ENCODE measurements at regions not wholly inside any gene's neighbourhood (a gene's known extent, or its start where the extent isn't known, plus 50 kb on each side); places are given as distances from the start of the nearest gene placed in this dataset.

DNA sequence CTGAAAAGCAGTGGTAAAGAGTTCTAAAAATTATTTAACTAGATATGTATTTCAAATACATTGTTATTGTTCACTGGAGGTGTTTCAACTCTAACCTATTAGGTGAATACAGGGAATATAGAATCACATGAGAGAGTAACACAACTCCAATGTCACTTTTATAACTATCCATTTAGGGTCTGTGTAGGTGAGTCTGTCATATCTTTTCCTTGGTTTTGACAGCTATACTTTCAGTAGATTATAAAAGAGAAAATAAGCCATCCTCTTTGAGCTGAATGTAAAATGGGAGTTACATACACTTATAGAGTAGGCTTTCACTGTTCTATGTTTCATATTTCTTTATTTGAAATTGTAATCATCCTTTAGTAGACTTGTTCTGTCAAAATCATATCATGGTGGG lies 2321.0 kb downstream of the PCDH9 start:
- CTCF ChIA-PET, result no interaction called here
- POLR2A ChIA-PET, result no interaction called here
- no peak for DNase-seq (ENCODE audit: extremely low spot score)
- TF ChIP-seq ELF4 (IDR thresholded peaks at IDR 0.05) (no peak), FOXK2 (IDR thresholded peaks at IDR 0.05) (no peak), L3MBTL2 (conservative IDR thresholded peaks at IDR 0.05) (no peak), LEF1 (IDR thresholded peaks at IDR 0.05; ENCODE audit: borderline replicate concordance) (no peak), BHLHE40 (IDR thresholded peaks at IDR 0.05; ENCODE audit: borderline replicate concordance) (no peak), NFRKB (IDR thresholded peaks at IDR 0.05) (no peak), ZNF384 (IDR thresholded peaks at IDR 0.05) (no peak), CTBP1 (IDR thresholded peaks at IDR 0.05; ENCODE audit: borderline replicate concordance) (no peak), TARDBP (IDR thresholded peaks at IDR 0.05) (no peak), FOXM1 (IDR thresholded peaks at IDR 0.05; ENCODE audit: borderline replicate concordance) (no peak), FOXA1 (IDR thresholded peaks at IDR 0.05) (no peak), SP1 (IDR thresholded peaks at IDR 0.05) (no peak)
- TF ChIP-seq, protein P1, sequence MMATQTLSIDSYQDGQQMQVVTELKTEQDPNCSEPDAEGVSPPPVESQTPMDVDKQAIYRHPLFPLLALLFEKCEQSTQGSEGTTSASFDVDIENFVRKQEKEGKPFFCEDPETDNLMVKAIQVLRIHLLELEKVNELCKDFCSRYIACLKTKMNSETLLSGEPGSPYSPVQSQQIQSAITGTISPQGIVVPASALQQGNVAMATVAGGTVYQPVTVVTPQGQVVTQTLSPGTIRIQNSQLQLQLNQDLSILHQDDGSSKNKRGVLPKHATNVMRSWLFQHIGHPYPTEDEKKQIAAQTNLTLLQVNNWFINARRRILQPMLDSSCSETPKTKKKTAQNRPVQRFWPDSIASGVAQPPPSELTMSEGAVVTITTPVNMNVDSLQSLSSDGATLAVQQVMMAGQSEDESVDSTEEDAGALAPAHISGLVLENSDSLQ (IDR thresholded peaks at IDR 0.05), result no peak

DNA sequence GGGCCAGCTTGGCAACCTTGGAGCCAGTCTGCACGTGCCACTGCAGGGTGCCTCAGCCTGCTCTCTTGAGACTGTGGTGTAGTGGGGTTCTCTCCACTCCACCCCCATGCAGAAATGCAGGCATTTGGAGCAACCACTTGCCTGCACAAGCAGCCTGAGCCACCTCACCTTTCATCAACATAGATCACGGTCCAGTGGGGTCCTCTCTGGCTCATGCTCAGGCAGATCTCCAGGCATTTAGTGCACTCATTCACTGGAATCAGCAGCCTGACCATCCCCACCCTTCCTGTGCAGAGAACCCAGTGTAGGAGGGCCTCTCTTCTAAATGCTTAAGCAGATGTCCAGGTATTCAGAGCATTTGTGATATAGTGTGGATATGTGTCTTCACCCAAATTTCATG lies 2330.1 kb downstream of the PCDH9 start:
- no peak for DNase-seq (ENCODE audit: extremely low spot score)

DNA sequence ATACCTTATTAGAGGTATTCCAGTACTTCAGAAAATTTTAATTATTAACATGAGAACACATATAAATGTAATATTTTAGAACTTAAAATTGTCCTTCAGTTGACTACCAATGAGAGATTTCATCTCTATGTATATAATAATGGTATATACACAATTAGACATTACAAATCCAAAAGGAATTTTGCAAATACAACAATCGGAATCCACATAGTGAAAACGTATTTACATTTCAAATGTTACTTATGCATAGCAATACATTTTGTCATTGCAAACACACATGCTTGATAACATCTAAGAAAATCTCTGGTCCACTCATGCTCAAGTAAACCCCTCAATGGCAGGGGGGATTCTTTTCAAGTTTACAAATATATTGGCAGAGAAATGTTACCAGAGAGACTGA lies 2345.2 kb downstream of the PCDH9 start:
- CTCF ChIA-PET, result no interaction called here
- DNase-seq (ENCODE audit: extremely low spot score), result no peak
- POLR2A ChIA-PET, result no interaction called here
- TF ChIP-seq, protein P1 (IDR thresholded peaks at IDR 0.05), result no peak
- TF ChIP-seq FOXA1 (IDR thresholded peaks at IDR 0.05), result 0 out of 2 replicates have a peak, but pooled peaks have one; percentile 10

More for the DNA sequence above, 2330.1 kb downstream of the PCDH9 start:
- POLR2A ChIA-PET, result no interaction called here
- TF ChIP-seq TARDBP (IDR thresholded peaks at IDR 0.05) (no peak), L3MBTL2 (conservative IDR thresholded peaks at IDR 0.05) (no peak), SP1 (IDR thresholded peaks at IDR 0.05) (no peak), NFRKB (IDR thresholded peaks at IDR 0.05) (no peak), SUZ12 (IDR thresholded peaks at IDR 0.05) (no peak), ZNF384 (IDR thresholded peaks at IDR 0.05) (no peak), CTBP1 (IDR thresholded peaks at IDR 0.05; ENCODE audit: borderline replicate concordance) (no peak), FOXK2 (IDR thresholded peaks at IDR 0.05) (no peak), ARNT (IDR thresholded peaks at IDR 0.05) (no peak)
- TF ChIP-seq, protein P1 (IDR thresholded peaks at IDR 0.05), result no peak
- CTCF ChIA-PET, result no interaction called here

DNA sequence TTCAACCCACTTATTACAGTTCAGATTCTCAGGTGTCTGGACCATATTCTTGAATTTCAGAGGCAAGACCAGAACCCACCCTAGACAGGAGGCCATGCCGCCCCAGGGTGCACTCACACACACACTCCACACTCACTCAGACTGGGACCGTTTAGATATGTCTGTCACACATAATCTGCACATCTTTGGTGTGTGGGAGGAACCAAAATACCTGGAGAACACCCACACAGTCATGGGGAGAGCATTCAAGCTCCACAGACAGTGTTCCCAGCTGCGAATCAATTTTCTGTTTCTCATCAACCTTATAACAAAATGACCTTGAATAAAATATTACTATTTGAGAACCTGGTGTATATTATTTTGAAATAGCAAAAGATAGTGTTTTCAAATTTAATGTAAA lies 2353.0 kb downstream of the PCDH9 start:
- ChIA-PET POLR2A (no interaction called here), CTCF (no interaction called here)
- DNase-seq (ENCODE audit: extremely low spot score), result no peak
- TF ChIP-seq CTBP1 (IDR thresholded peaks at IDR 0.05; ENCODE audit: borderline replicate concordance) (no peak), NFRKB (IDR thresholded peaks at IDR 0.05) (no peak), ARNT (IDR thresholded peaks at IDR 0.05) (no peak), FOXK2 (IDR thresholded peaks at IDR 0.05) (no peak), BHLHE40 (IDR thresholded peaks at IDR 0.05; ENCODE audit: borderline replicate concordance) (no peak), SP1 (IDR thresholded peaks at IDR 0.05) (no peak), HDGF (IDR thresholded peaks at IDR 0.05; ENCODE audit: borderline replicate concordance) (no peak), SUZ12 (IDR thresholded peaks at IDR 0.05) (no peak), L3MBTL2 (conservative IDR thresholded peaks at IDR 0.05) (no peak), TARDBP (IDR thresholded peaks at IDR 0.05) (no peak)
- TF ChIP-seq, protein P1 (IDR thresholded peaks at IDR 0.05), result no peak

DNA sequence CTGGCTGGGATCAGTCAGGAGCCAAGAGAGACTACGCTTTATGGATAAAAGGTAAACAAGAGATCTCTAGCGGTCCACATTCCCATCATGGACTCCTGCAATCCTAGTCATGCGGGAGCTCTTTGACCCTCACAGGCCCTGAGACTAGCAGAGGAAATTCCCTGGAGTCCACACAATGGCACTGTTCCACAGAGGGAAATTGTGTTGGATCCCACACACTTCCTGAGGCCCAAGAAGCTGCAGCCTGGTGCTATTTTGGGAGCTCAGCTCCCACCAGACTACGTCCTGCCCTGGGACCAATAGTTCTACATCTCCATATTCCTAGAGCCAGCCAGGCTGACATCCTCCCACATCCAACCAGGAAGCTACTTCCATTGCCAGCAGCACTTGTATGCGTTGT lies 2358.4 kb downstream of the PCDH9 start:
- POLR2A ChIA-PET, result no interaction called here
- TF ChIP-seq BHLHE40 (IDR thresholded peaks at IDR 0.05; ENCODE audit: borderline replicate concordance), result no peak
- no peak for TF ChIP-seq TARDBP (IDR thresholded peaks at IDR 0.05)
- TF ChIP-seq, protein P1 (IDR thresholded peaks at IDR 0.05), result no peak
- no peak for TF ChIP-seq ARNT (IDR thresholded peaks at IDR 0.05)
- CTCF ChIA-PET, result no interaction called here
- DNase-seq (ENCODE audit: extremely low spot score), result no peak

DNA sequence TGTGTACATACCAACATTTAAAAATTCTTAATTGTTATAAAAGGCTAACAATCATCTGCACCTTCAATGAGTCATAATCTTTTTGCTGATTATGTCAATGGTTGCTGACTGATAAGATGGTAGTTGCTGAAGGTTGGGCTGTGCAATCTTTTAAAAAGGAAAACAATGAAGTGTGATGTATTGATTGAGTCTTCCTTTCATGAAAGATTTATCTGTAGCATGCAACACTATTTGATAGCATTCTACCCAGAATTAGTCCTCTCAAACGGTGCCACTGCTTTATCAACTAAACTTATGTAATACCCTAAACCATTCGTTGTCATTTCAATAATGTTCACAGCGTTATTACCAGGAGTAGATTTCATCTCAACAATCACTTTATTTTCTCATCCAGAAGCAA lies 2360.6 kb downstream of the PCDH9 start:
- ChIA-PET CTCF (no interaction called here), POLR2A (no interaction called here)
- no peak for TF ChIP-seq ARNT (IDR thresholded peaks at IDR 0.05)
- TF ChIP-seq L3MBTL2 (conservative IDR thresholded peaks at IDR 0.05), result no peak
- DNase-seq (ENCODE audit: extremely low spot score), result no peak

DNA sequence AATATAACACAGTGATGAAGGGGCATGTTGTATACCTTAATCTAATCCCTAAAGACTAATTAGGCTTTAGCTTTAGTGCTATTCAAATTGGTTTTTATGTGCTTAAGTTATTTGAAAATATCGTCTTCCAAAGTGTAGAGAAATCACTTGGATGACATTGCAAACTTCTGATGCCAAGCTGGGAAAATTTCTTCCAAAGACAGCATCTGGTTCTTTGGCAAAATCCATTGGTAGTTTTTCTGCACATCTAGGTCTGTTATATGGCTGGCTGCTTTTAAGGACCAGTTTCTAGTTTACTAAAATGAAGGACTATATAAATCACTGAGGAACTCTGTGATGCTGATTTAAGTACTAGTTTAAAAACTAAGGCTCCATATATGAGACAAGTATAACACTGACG lies 2362.3 kb downstream of the PCDH9 start:
- ChIA-PET POLR2A (no interaction called here), CTCF (no interaction called here)
- no peak for TF ChIP-seq ZNF384 (IDR thresholded peaks at IDR 0.05)
- TF ChIP-seq CTBP1 (IDR thresholded peaks at IDR 0.05; ENCODE audit: borderline replicate concordance), result no peak
- TF ChIP-seq ARNT (IDR thresholded peaks at IDR 0.05), result no peak
- no peak for TF ChIP-seq HDGF (IDR thresholded peaks at IDR 0.05; ENCODE audit: borderline replicate concordance)
- no peak for TF ChIP-seq L3MBTL2 (conservative IDR thresholded peaks at IDR 0.05)
- TF ChIP-seq BHLHE40 (IDR thresholded peaks at IDR 0.05; ENCODE audit: borderline replicate concordance), result no peak
- no peak for TF ChIP-seq FOXM1 (IDR thresholded peaks at IDR 0.05; ENCODE audit: borderline replicate concordance)
- TF ChIP-seq FOXK2 (IDR thresholded peaks at IDR 0.05), result no peak
- TF ChIP-seq SP1 (IDR thresholded peaks at IDR 0.05), result no peak
- TF ChIP-seq, protein P1 (IDR thresholded peaks at IDR 0.05), result no peak
- no peak for DNase-seq (ENCODE audit: extremely low spot score)

Measured in HEK293T (cell line).